ENCODE measurements at regions not wholly inside any gene's neighbourhood (a gene's known extent, or its start where the extent isn't known, plus 50 kb on each side); places are given as distances from the start of the nearest gene placed in this dataset.

DNA sequence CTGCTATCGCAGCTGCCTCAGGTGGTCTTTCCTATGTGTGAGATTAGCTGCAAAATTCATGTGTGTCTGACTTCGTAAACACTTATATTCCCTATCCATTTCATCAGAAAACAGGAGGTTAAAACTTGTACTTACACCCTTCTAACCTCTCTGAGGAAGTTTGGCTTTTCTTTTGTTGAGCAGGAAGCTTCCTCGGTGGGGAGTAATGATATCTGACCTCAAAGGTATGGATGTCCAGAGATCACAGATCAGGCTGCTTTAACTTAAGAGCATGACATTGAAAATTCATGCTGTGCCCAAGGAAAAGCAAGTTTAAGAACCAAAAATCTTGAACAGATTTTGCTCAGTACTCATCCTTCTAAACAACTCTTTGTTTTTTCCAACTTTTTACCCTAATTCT is 429.1 kb downstream of the STIM2 start:
- Histone ChIP-seq H3K4me3 (ENCODE audit: low read length in 2 of 2) (no peak overlapping the region), H3K36me3 (ENCODE audit: control insufficient read depth in 2 of 2, insufficient read depth in 2 of 2, low read length in 2 of 2) (no peaks in the 10 kb centered on the region), H3K27me3 (ENCODE audit: control insufficient read depth in 1 of 2, insufficient read depth in 2 of 2, low read length in 2 of 2) (no peaks in the 10 kb centered on the region), H3K9me3 (ENCODE audit: control insufficient read depth in 2 of 2, low read length in 2 of 2) (peaks cover 0 to 3% of the 10 kb centered on the region in 2 donors), H3K9ac (ENCODE audit: low read length in 2 of 2) (no peak overlapping the region), H3K4me1 (ENCODE audit: control insufficient read depth, insufficient read depth, low read length) (no peaks in the 10 kb centered on the region), H3K27ac (ENCODE audit: low read length) (no peak overlapping the region)

DNA sequence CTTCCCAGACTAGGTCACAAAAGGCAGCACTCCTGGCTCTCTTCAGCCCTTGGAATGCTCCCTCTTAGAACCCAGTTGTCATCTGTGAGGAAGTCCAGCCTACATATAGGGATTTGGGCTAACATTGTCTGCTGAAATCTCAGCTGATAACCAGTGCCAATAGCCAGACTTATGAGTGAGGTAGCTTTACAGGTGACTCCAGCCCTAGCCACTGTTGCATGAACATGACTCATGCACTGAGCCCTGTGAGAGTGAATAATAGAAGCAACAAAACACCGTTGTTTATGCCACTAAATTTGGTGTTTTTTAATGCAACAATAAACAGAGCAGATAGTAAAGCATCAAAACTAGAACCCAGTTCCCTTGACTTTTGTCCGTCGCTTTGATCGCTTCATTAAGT is 433.2 kb downstream of the STIM2 start:
- Histone ChIP-seq H3K27ac (ENCODE audit: low read length) (no peak overlapping the region), H3K9me3 (ENCODE audit: control insufficient read depth in 2 of 2, low read length in 2 of 2) (no peaks in the 10 kb centered on the region), H3K9ac (ENCODE audit: low read length in 2 of 2) (no peak overlapping the region), H3K27me3 (ENCODE audit: control insufficient read depth in 1 of 2, insufficient read depth in 2 of 2, low read length in 2 of 2) (peaks cover 0 to 3% of the 10 kb centered on the region in 2 donors), H3K4me3 (ENCODE audit: low read length in 2 of 2) (no peak overlapping the region), H3K4me1 (ENCODE audit: control insufficient read depth, insufficient read depth, low read length) (no peaks in the 10 kb centered on the region), H3K36me3 (ENCODE audit: control insufficient read depth in 2 of 2, insufficient read depth in 2 of 2, low read length in 2 of 2) (no peaks in the 10 kb centered on the region)

GRCh38 chr4:27304751-27305150 is 444.1 kb downstream of the STIM2 start:
- no peak overlapping the region for H3K27ac ChIP-seq (ENCODE audit: low read length)
- no peaks in the 10 kb centered on the region for H3K9me3 ChIP-seq (ENCODE audit: control insufficient read depth in 2 of 2, low read length in 2 of 2)
- no peaks in the 10 kb centered on the region for H3K27me3 ChIP-seq (ENCODE audit: control insufficient read depth in 1 of 2, insufficient read depth in 2 of 2, low read length in 2 of 2)

GRCh38 chr4:27305246-27305645 is 444.6 kb downstream of the STIM2 start:
- H3K36me3 ChIP-seq (ENCODE audit: control insufficient read depth in 2 of 2, insufficient read depth in 2 of 2, low read length in 2 of 2): no peaks in the 10 kb centered on the region
- no peak overlapping the region for H3K4me3 ChIP-seq (ENCODE audit: low read length in 2 of 2)
- H3K27ac ChIP-seq (ENCODE audit: low read length): no peak overlapping the region
- no peaks in the 10 kb centered on the region for H3K9me3 ChIP-seq (ENCODE audit: control insufficient read depth in 2 of 2, low read length in 2 of 2)
- no peaks in the 10 kb centered on the region for H3K4me1 ChIP-seq (ENCODE audit: control insufficient read depth, insufficient read depth, low read length)
- H3K9ac ChIP-seq (ENCODE audit: low read length in 2 of 2): no peak overlapping the region
- no peaks in the 10 kb centered on the region for H3K27me3 ChIP-seq (ENCODE audit: control insufficient read depth in 1 of 2, insufficient read depth in 2 of 2, low read length in 2 of 2)

More at GRCh38 chr4:27304751-27305150, 444.1 kb downstream of the STIM2 start:
- no peak overlapping the region for H3K4me3 ChIP-seq (ENCODE audit: low read length in 2 of 2)
- H3K36me3 ChIP-seq (ENCODE audit: control insufficient read depth in 2 of 2, insufficient read depth in 2 of 2, low read length in 2 of 2): no peaks in the 10 kb centered on the region
- H3K9ac ChIP-seq (ENCODE audit: low read length in 2 of 2): no peak overlapping the region
- no peaks in the 10 kb centered on the region for H3K4me1 ChIP-seq (ENCODE audit: control insufficient read depth, insufficient read depth, low read length)

DNA sequence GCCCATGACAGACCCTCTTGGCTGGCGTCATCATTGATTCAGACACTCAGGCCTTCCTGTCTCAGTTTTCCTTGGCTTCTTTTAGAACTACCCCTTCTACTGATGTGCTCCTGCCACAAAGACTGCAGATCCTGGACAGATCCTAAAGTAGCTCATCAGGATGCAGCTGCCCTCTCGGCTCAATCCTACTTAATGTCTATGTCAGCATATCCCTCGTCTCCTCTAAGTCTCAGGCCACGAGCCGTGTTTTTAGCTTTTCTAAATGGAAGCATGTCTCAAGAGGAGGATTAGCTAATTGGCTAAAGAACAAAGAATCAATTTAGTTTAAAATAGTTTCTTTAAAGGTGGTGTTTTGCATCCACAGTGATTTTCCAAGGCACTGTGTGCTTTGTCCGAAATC is 447.7 kb downstream of the STIM2 start:
- Histone ChIP-seq H3K4me1 (ENCODE audit: control insufficient read depth, insufficient read depth, low read length) (no peaks in the 10 kb centered on the region), H3K27me3 (ENCODE audit: control insufficient read depth in 1 of 2, insufficient read depth in 2 of 2, low read length in 2 of 2) (no peaks in the 10 kb centered on the region), H3K4me3 (ENCODE audit: low read length in 2 of 2) (no peak overlapping the region), H3K9ac (ENCODE audit: low read length in 2 of 2) (no peak overlapping the region), H3K27ac (ENCODE audit: low read length) (no peak overlapping the region), H3K36me3 (ENCODE audit: control insufficient read depth in 2 of 2, insufficient read depth in 2 of 2, low read length in 2 of 2) (no peaks in the 10 kb centered on the region), H3K9me3 (ENCODE audit: control insufficient read depth in 2 of 2, low read length in 2 of 2) (no peaks in the 10 kb centered on the region)

DNA sequence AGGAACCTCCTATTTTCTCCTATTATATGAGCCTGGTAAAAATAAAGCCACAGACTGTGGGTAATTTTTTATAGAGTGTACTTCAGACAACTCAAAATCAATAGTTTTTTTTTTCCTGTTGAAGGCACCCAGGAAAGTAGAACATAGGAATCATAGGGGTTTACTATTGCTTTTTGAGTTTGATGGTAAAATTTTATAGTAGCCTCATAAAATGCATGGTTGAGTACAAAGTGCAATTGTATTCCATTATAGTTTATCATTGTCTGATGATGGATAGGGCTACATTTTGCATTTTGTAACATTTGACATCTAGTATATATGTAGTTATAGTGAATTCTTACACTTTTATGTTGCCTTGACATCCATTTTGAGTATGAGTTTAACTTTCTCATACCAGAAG is 455.0 kb downstream of the STIM2 start:
- H3K9me3 ChIP-seq (ENCODE audit: control insufficient read depth in 2 of 2, low read length in 2 of 2): no peaks in the 10 kb centered on the region
- no peak overlapping the region for H3K9ac ChIP-seq (ENCODE audit: low read length in 2 of 2)
- no peak overlapping the region for H3K27ac ChIP-seq (ENCODE audit: low read length)
- H3K27me3 ChIP-seq (ENCODE audit: control insufficient read depth in 1 of 2, insufficient read depth in 2 of 2, low read length in 2 of 2): no peaks in the 10 kb centered on the region
- H3K4me3 ChIP-seq (ENCODE audit: low read length in 2 of 2): no peak overlapping the region
- H3K36me3 ChIP-seq (ENCODE audit: control insufficient read depth in 2 of 2, insufficient read depth in 2 of 2, low read length in 2 of 2): no peaks in the 10 kb centered on the region
- no peaks in the 10 kb centered on the region for H3K4me1 ChIP-seq (ENCODE audit: control insufficient read depth, insufficient read depth, low read length)

DNA sequence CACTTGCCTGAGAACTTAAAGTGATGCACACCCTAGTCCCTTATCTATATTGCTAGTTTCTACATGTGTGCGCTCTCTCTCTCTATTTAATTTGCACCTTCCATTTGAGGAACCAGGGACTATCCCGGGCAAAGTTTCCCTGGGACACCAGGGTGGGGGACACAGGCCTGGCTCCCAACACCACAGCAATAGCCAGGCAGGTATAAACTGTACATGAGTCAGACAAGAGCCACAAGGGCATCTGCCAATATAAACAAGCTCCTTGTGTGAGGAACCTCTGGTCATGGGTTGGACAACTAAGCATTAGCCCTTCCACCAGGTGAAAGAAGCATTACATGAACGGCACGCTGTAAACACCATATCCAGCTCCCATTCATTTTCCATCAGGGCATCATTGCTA is 455.5 kb downstream of the STIM2 start:
- Histone ChIP-seq H3K4me1 (ENCODE audit: control insufficient read depth, insufficient read depth, low read length) (no peaks in the 10 kb centered on the region), H3K27ac (ENCODE audit: low read length) (no peak overlapping the region), H3K9me3 (ENCODE audit: control insufficient read depth in 2 of 2, low read length in 2 of 2) (no peaks in the 10 kb centered on the region), H3K27me3 (ENCODE audit: control insufficient read depth in 1 of 2, insufficient read depth in 2 of 2, low read length in 2 of 2) (no peaks in the 10 kb centered on the region), H3K4me3 (ENCODE audit: low read length in 2 of 2) (no peak overlapping the region), H3K36me3 (ENCODE audit: control insufficient read depth in 2 of 2, insufficient read depth in 2 of 2, low read length in 2 of 2) (no peaks in the 10 kb centered on the region), H3K9ac (ENCODE audit: low read length in 2 of 2) (no peak overlapping the region)

DNA sequence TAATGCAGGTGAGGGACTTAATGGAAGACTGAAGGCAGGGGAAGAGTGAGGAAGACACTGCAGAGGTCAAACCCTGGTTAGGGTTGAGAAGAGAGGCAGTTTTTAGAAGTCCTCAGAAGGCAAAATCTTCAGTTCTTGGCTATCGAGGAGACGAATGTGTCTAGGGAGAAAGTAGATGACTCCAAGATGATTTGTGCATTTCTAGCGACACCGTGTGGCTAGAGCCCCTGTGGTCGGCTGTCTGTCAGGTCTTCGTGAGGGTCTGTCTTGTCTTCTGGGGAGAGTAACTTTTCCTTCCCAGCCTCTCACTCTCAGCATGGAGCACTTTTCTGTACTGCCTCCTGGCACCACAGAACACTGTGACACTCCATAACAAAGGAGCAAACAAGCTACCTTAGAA is 458.1 kb downstream of the STIM2 start:
- no peak overlapping the region for H3K9ac ChIP-seq (ENCODE audit: low read length in 2 of 2)
- no peak overlapping the region for H3K27ac ChIP-seq (ENCODE audit: low read length)
- no peaks in the 10 kb centered on the region for H3K36me3 ChIP-seq (ENCODE audit: control insufficient read depth in 2 of 2, insufficient read depth in 2 of 2, low read length in 2 of 2)
- H3K4me3 ChIP-seq (ENCODE audit: low read length in 2 of 2): no peak overlapping the region
- no peaks in the 10 kb centered on the region for H3K9me3 ChIP-seq (ENCODE audit: control insufficient read depth in 2 of 2, low read length in 2 of 2)
- H3K27me3 ChIP-seq (ENCODE audit: control insufficient read depth in 1 of 2, insufficient read depth in 2 of 2, low read length in 2 of 2): no peaks in the 10 kb centered on the region
- no peaks in the 10 kb centered on the region for H3K4me1 ChIP-seq (ENCODE audit: control insufficient read depth, insufficient read depth, low read length)

DNA sequence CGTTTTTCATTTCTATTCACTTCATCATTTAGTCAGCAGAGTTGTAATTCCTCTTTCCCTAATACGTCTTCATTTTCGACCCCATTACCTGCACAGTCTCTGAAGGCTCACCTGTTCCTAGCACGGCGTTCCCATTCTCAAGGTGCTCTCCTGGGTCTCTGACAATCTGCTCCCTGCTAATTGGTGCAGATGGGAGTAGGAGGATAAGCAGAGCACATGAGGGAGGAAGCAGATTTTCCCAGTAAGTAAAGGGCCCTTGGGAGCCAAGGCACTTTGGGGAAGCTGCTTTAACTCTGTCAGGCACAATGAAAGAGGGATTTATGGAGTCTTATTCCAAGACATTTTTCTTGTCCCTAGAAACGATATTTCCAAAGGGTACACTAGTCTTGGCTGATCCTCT is 466.4 kb downstream of the STIM2 start:
- no peak overlapping the region for H3K4me3 ChIP-seq (ENCODE audit: low read length in 2 of 2)
- no peaks in the 10 kb centered on the region for H3K36me3 ChIP-seq (ENCODE audit: control insufficient read depth in 2 of 2, insufficient read depth in 2 of 2, low read length in 2 of 2)
- H3K27me3 ChIP-seq (ENCODE audit: control insufficient read depth in 1 of 2, insufficient read depth in 2 of 2, low read length in 2 of 2): no peaks in the 10 kb centered on the region
- no peak overlapping the region for H3K27ac ChIP-seq (ENCODE audit: low read length)
- no peaks in the 10 kb centered on the region for H3K9me3 ChIP-seq (ENCODE audit: control insufficient read depth in 2 of 2, low read length in 2 of 2)
- H3K9ac ChIP-seq (ENCODE audit: low read length in 2 of 2): no peak overlapping the region
- H3K4me1 ChIP-seq (ENCODE audit: control insufficient read depth, insufficient read depth, low read length): no peaks in the 10 kb centered on the region

- no peaks in the 10 kb centered on the region for H3K4me1 ChIP-seq (ENCODE audit: control insufficient read depth, insufficient read depth, low read length)
- H3K9ac ChIP-seq (ENCODE audit: low read length in 2 of 2): no peak overlapping the region
- H3K9me3 ChIP-seq (ENCODE audit: control insufficient read depth in 2 of 2, low read length in 2 of 2): no peaks in the 10 kb centered on the region
- no peak overlapping the region for H3K27ac ChIP-seq (ENCODE audit: low read length)
- no peaks in the 10 kb centered on the region for H3K27me3 ChIP-seq (ENCODE audit: control insufficient read depth in 1 of 2, insufficient read depth in 2 of 2, low read length in 2 of 2)
- no peaks in the 10 kb centered on the region for H3K36me3 ChIP-seq (ENCODE audit: control insufficient read depth in 2 of 2, insufficient read depth in 2 of 2, low read length in 2 of 2)
- no peak overlapping the region for H3K4me3 ChIP-seq (ENCODE audit: low read length in 2 of 2)
These were observed 467.0 kb downstream of the STIM2 start for GRCh38 chr4:27327421-27328181.

DNA sequence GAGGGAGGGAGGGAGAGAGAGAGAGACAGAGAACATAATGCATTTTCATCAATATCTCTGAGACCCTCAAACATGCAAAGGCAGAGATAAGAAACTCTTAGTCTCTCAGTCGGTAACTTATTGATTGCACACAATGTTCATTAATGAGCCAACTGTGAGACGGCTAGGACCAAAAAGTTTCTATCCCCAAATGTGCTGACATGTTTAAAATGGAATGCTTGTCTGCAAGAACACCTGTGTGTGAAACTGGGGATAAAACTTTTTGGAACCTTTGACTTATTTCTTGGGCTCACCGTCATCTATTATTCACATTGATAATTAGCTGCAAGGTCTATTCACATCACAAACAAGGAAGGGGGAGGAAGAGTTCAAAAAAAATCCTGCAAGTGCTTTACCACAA is 477.9 kb downstream of the STIM2 start:
- Histone ChIP-seq H3K4me3 (ENCODE audit: low read length in 2 of 2) (no peak overlapping the region), H3K27me3 (ENCODE audit: control insufficient read depth in 1 of 2, insufficient read depth in 2 of 2, low read length in 2 of 2) (no peaks in the 10 kb centered on the region), H3K9me3 (ENCODE audit: control insufficient read depth in 2 of 2, low read length in 2 of 2) (peaks cover 0 to 2% of the 10 kb centered on the region in 2 donors), H3K4me1 (ENCODE audit: control insufficient read depth, insufficient read depth, low read length) (no peaks in the 10 kb centered on the region), H3K9ac (ENCODE audit: low read length in 2 of 2) (no peak overlapping the region), H3K27ac (ENCODE audit: low read length) (no peak overlapping the region), H3K36me3 (ENCODE audit: control insufficient read depth in 2 of 2, insufficient read depth in 2 of 2, low read length in 2 of 2) (no peaks in the 10 kb centered on the region)
